ENCODE measurements at regions not wholly inside any gene's neighbourhood (a gene's known extent, or its start where the extent isn't known, plus 50 kb on each side); places are given as distances from the start of the nearest gene placed in this dataset.

GRCh38 chr18:78293540-78293939 is 686.1 kb upstream of the SALL3 start:
- no peaks in the 10 kb centered on the region for H3K36me3 ChIP-seq (ENCODE audit: insufficient read depth, low read length)
- no peak overlapping the region for H3K27ac ChIP-seq (ENCODE audit: low read depth, low read length, poor library complexity, severe bottlenecking)
- no peak overlapping the region for H2AFZ ChIP-seq (ENCODE audit: low read length)
- H3K9me3 ChIP-seq (ENCODE audit: low read length): no peaks in the 10 kb centered on the region
- H3K79me2 ChIP-seq (ENCODE audit: insufficient read depth, low read depth, low read length): no peaks in the 10 kb centered on the region
- H3K9me2 ChIP-seq (ENCODE audit: insufficient read depth, low read length): no peaks in the 10 kb centered on the region
- H3K4me2 ChIP-seq (ENCODE audit: low read length): no peak overlapping the region
- H3K4me3 ChIP-seq (ENCODE audit: low read depth, low read length, poor library complexity, severe bottlenecking): no peak overlapping the region
- POLR2A ChIA-PET: no interaction called here
- BruUV-seq (replicated peaks): no TSS peak
- intact Hi-C loops (cut with micrococcal nuclease; ENCODE audit: unreplicated experiment): no loop called here
- no peak for DNase-seq (ENCODE audit: low spot score)
- TF ChIP-seq CTCF (conservative IDR thresholded peaks at IDR 0.05; ENCODE audit: low read length): no peak
- no peak for TF ChIP-seq EZH2phosphoT487 (IDR thresholded peaks at IDR 0.05; ENCODE audit: borderline replicate concordance, low read depth, low read length)
- CTCF ChIA-PET (ENCODE audit: unreplicated experiment): no interaction called here
- H3K4me1 ChIP-seq (ENCODE audit: insufficient read depth, low read length, poor library complexity, severe bottlenecking): no peaks in the 10 kb centered on the region
- no peaks in the 10 kb centered on the region for H4K20me1 ChIP-seq (ENCODE audit: insufficient read depth, low read length)

- no peak overlapping the region for H2AFZ ChIP-seq (ENCODE audit: low read length)
- BruUV-seq (replicated peaks): no TSS peak
- no peak for DNase-seq (ENCODE audit: low spot score)
- no peaks in the 10 kb centered on the region for H3K4me1 ChIP-seq (ENCODE audit: insufficient read depth, low read length, poor library complexity, severe bottlenecking)
- H3K79me2 ChIP-seq (ENCODE audit: insufficient read depth, low read depth, low read length): no peaks in the 10 kb centered on the region
- POLR2A ChIA-PET: no interaction called here
- CTCF ChIA-PET (ENCODE audit: unreplicated experiment): no interaction called here
- H3K4me2 ChIP-seq (ENCODE audit: low read length): no peak overlapping the region
- no peaks in the 10 kb centered on the region for H3K36me3 ChIP-seq (ENCODE audit: insufficient read depth, low read length)
- H3K9me2 ChIP-seq (ENCODE audit: insufficient read depth, low read length): no peaks in the 10 kb centered on the region
- no peak overlapping the region for H3K27ac ChIP-seq (ENCODE audit: low read depth, low read length, poor library complexity, severe bottlenecking)
- intact Hi-C loops (cut with micrococcal nuclease; ENCODE audit: unreplicated experiment): no loop called here
- H3K4me3 ChIP-seq (ENCODE audit: low read depth, low read length, poor library complexity, severe bottlenecking): no peak overlapping the region
- TF ChIP-seq CTCF (conservative IDR thresholded peaks at IDR 0.05; ENCODE audit: low read length): no peak
- no peaks in the 10 kb centered on the region for H3K9me3 ChIP-seq (ENCODE audit: low read length)
- no peaks in the 10 kb centered on the region for H4K20me1 ChIP-seq (ENCODE audit: insufficient read depth, low read length)
These were observed 685.6 kb upstream of the SALL3 start for GRCh38 chr18:78293940-78294541.

GRCh38 chr18:78295262-78295661 is 684.4 kb upstream of the SALL3 start:
- BruUV-seq (replicated peaks): no TSS peak

More at GRCh38 chr18:78295262-78295661, 684.4 kb upstream of the SALL3 start:
- H3K4me3 ChIP-seq (ENCODE audit: low read depth, low read length, poor library complexity, severe bottlenecking): no peak overlapping the region
- no peak for DNase-seq (ENCODE audit: low spot score)
- no peaks in the 10 kb centered on the region for H3K36me3 ChIP-seq (ENCODE audit: insufficient read depth, low read length)
- H3K9me2 ChIP-seq (ENCODE audit: insufficient read depth, low read length): no peaks in the 10 kb centered on the region
- H3K27ac ChIP-seq (ENCODE audit: low read depth, low read length, poor library complexity, severe bottlenecking): no peak overlapping the region
- no peak overlapping the region for H3K4me2 ChIP-seq (ENCODE audit: low read length)
- TF ChIP-seq EZH2phosphoT487 (IDR thresholded peaks at IDR 0.05; ENCODE audit: borderline replicate concordance, low read depth, low read length) (no peak), CTCF (conservative IDR thresholded peaks at IDR 0.05; ENCODE audit: low read length) (no peak)
- H3K4me1 ChIP-seq (ENCODE audit: insufficient read depth, low read length, poor library complexity, severe bottlenecking): no peaks in the 10 kb centered on the region
- H4K20me1 ChIP-seq (ENCODE audit: insufficient read depth, low read length): no peaks in the 10 kb centered on the region
- intact Hi-C loops (cut with micrococcal nuclease; ENCODE audit: unreplicated experiment): no loop called here
- no peak overlapping the region for H2AFZ ChIP-seq (ENCODE audit: low read length)
- ChIA-PET POLR2A (no interaction called here), CTCF (ENCODE audit: unreplicated experiment) (no interaction called here)
- no peaks in the 10 kb centered on the region for H3K9me3 ChIP-seq (ENCODE audit: low read length)
- no peaks in the 10 kb centered on the region for H3K79me2 ChIP-seq (ENCODE audit: insufficient read depth, low read depth, low read length)
